Natural killer cell (primary cell): ENCODE measurements at regions not wholly inside any gene's neighbourhood (a gene's known extent, or its start where the extent isn't known, plus 50 kb on each side); places are given as distances from the start of the nearest gene placed in this dataset.
A peak's percentile ranks its signal among the peaks of the same experiment; 100 is the strongest.
"Not testable (repeated sequence)": the region's sequence is repeated elsewhere in the genome, so short reads cannot be mapped to it uniquely, and the experiment has no call there.

Source experiments
- ATAC-seq, 3 donors: fragments of 150-1000 bp in 2 of 3; fragments of 200-7000 bp in 1 of 3; cut with Tn5 transposase; 1 replicate in 1 of 3; 2 replicates in 2 of 3; pipeline ENCODE4 v1.10.0; 2021; ENCODE audit warnings: mild to moderate bottlenecking in 2 of 3, moderate library complexity in 2 of 3
- DNase-seq, 2 donors: peaks; one replicate each; pipeline versions ENCODE4 v3.0.0 to v3.0.0-alpha.2; 2013 to 2021; ENCODE audit warnings: mixed read lengths in 1 of 2
- H3K27ac ChIP-seq: one replicate; pipeline ENCODE4 v1.5.1; 2013; ENCODE audit warnings: mild to moderate bottlenecking, low read length
- H3K27me3 ChIP-seq: one replicate; pipeline ENCODE4 v1.6.1; 2013; ENCODE audit warnings: low read length; ENCODE audit not compliant: control insufficient read depth, insufficient read depth
- H3K36me3 ChIP-seq: one replicate; pipeline ENCODE4 v1.6.1; 2013; ENCODE audit warnings: low read length; ENCODE audit not compliant: control insufficient read depth, insufficient read depth
- H3K4me1 ChIP-seq: one replicate; pipeline ENCODE4 v1.6.1; 2013; ENCODE audit warnings: low read length; ENCODE audit not compliant: control insufficient read depth, insufficient read depth
- H3K4me3 ChIP-seq: one replicate; pipeline ENCODE4 v1.5.1; 2013; ENCODE audit warnings: low read length
- H3K9me3 ChIP-seq: one replicate; pipeline ENCODE4 v1.6.1; 2013; ENCODE audit warnings: low read length; ENCODE audit not compliant: control insufficient read depth, insufficient read depth
- H3K27ac Mint-ChIP-seq, 2 donors: one replicate each; pipeline ENCODE4 v1.8.0; 2022; ENCODE audit warnings: mild to moderate bottlenecking in 2 of 2, mixed read lengths in 2 of 2, moderate library complexity in 1 of 2
- H3K27me3 Mint-ChIP-seq, 2 donors: one replicate each; pipeline ENCODE4 v1.8.0; 2022; ENCODE audit warnings: low read depth in 2 of 2, mixed read lengths in 2 of 2
- H3K36me3 Mint-ChIP-seq: one replicate; pipeline ENCODE4 v1.8.0; 2022; ENCODE audit warnings: mixed read lengths
- H3K4me1 Mint-ChIP-seq, 2 donors: one replicate each; pipeline ENCODE4 v1.8.0; 2022; ENCODE audit warnings: mixed read lengths in 2 of 2
- H3K4me3 Mint-ChIP-seq: one replicate; pipeline ENCODE4 v1.8.0; 2022; ENCODE audit warnings: mild to moderate bottlenecking, moderate library complexity, mixed read lengths
- H3K9me3 Mint-ChIP-seq, 2 donors: one replicate each; pipeline ENCODE4 v1.8.0; 2022; ENCODE audit warnings: mixed read lengths in 2 of 2
- WGBS: methylation state at CpG from one replicate; pipeline ENCODE4 v1.1.7; 2013; ENCODE audit warnings: missing lambda C conversion rate; ENCODE audit not compliant: insufficient coverage; 5-methylcytosine and 5-hydroxymethylcytosine counted together
- intact Hi-C: fragments of 100-400 bp; cut with micrococcal nuclease; formaldehyde crosslinking; loops from one replicate; pipeline ENCODE4 v1.14.2; 2022

DNA sequence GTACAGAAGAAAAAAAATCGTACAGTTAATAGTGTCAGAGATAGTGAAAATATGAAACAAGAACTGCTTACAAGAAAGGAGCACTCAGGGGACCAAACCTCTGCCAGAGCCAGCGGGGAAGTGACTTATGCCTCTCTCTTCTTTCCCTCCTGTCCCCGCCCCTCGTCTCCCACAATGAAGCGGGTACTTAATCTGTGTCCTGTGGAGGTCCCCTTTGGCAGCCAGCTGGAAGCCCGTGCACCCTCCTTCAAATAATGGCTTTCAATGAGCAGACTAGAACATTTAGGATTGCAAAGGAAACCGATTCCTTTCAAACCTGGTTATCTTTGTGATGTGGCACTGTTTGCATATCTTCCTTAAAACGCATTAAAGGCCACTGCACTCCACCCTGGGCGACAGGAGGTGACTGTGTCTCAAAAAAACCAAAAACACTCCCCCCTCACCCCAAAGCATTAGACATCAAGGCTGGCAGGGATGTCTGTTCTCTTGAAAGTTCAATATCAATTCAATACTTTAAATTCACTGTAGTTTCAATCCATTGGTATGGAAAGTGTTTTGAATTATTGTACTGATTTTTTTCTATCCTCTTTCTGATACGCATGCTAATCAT lies 51.7 kb downstream of the PPIAL4C start:
- intact Hi-C loops: not testable (repeated sequence)
- peak overlapping the region; percentile 98 for H3K4me3 Mint-ChIP-seq

DNA sequence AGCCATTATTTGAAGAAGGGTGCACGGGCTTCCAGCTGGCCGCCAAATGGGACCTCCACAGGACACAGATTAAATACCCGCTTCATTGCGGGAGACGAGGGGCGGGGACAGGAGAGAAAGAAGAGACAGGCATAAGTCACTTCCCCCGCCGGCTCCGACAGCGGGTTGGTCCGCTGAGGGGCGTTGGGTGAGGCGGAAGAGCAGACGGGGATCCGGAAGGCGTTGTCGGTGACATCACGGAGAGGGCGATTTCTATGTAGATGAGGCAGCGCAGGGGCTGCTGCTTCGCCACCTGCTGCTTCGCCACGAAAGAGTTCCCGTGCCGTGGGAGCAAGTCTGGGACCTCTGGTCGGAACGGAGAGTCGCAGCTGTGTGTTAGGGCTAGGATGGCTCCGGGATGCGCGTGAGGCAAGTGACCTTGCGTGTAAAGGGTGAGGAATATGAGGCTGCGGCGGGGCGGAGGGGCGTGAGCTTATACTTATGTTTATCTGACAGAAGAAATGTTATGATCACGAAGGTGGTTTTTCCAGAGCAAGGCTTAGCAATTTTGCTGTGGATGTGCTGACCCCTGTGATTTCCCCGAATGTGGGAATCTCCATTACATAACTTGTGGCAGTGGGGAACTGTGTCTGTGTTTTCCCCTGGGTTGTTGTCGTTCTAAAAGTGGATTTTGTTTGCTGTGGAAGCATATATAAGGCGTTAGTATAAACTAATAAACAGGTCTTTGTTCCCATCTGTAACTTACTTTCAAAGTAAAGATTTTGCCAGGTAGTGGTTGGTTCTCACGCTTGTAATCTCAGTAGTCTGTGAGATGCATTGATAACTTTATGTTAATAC lies 52.9 kb downstream of the PPIAL4C start:
- H3K36me3 Mint-ChIP-seq: not testable (repeated sequence)
- peak overlapping the region; percentile 67 for H3K4me3 ChIP-seq

More for the DNA sequence above, 51.7 kb downstream of the PPIAL4C start:
- H3K27ac Mint-ChIP-seq: peak overlapping the region; percentile 97 to 100
- H3K4me1 ChIP-seq, H3K27me3 ChIP-seq, H3K36me3 Mint-ChIP-seq, H3K9me3 ChIP-seq, H3K27me3 Mint-ChIP-seq, H3K9me3 Mint-ChIP-seq, H3K4me3 ChIP-seq, H3K36me3 ChIP-seq, ATAC-seq: not testable (repeated sequence)
- DNase-seq: peak in 1 of 2 donors; percentile 53
- H3K27ac ChIP-seq: peak overlapping the region; percentile 57
- H3K4me1 Mint-ChIP-seq: peaks cover 32 to 35% of the 10 kb centered on the region in 2 donors
- 100% methylated on average over 1 of the region's 10 CpGs for whole genome bisulfite sequencing

DNA sequence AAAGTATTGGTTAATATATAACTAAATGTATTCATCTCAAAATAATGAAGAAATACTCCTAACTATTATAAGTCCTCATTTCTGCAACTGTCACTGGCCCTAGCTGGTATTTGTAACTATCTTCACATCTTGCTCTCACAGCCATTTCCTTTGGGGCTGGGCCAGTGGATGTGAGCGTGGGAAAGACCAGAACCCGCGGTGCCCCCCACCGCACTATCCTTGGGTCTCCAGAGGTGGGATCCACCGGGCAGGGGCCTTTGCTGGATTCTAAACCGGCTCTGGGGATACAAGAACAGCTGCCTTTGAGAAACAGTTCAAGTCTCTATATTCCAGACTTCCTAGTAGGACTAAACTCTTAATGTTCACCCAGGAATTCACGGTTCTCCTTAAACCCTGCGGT lies 54.8 kb downstream of the PPIAL4C start:
- ATAC-seq, H3K36me3 Mint-ChIP-seq, H3K27me3 Mint-ChIP-seq, H3K9me3 Mint-ChIP-seq, H3K27me3 ChIP-seq, H3K9me3 ChIP-seq, H3K4me1 ChIP-seq, H3K27ac ChIP-seq, DNase-seq, H3K4me3 ChIP-seq, intact Hi-C loops, H3K36me3 ChIP-seq: not testable (repeated sequence)
- WGBS: 91% methylated on average over 6 of the region's 8 CpGs
- peak overlapping the region; percentile 97 to 100 for H3K27ac Mint-ChIP-seq
- peaks cover 37 to 41% of the 10 kb centered on the region in 2 donors for H3K4me1 Mint-ChIP-seq
- peak overlapping the region; percentile 63 for H3K4me3 Mint-ChIP-seq

More for the DNA sequence above, 52.9 kb downstream of the PPIAL4C start:
- H3K9me3 Mint-ChIP-seq, H3K9me3 ChIP-seq, H3K27me3 ChIP-seq, H3K36me3 ChIP-seq, H3K4me1 ChIP-seq, intact Hi-C loops, H3K27me3 Mint-ChIP-seq: not testable (repeated sequence)
- Mint-ChIP-seq H3K4me1 (peaks cover 32 to 35% of the 10 kb centered on the region in 2 donors), H3K4me3 (peak overlapping the region; percentile 98), H3K27ac (peak overlapping the region; percentile 97 to 100)
- under 1% methylated on average over 36 of the region's 41 CpGs for WGBS
- peak overlapping the region; percentile 92 for H3K27ac ChIP-seq
- ATAC-seq (peak; percentile 87 to 96 (median 89)), DNase-seq (peak; percentile 83 to 92)

DNA sequence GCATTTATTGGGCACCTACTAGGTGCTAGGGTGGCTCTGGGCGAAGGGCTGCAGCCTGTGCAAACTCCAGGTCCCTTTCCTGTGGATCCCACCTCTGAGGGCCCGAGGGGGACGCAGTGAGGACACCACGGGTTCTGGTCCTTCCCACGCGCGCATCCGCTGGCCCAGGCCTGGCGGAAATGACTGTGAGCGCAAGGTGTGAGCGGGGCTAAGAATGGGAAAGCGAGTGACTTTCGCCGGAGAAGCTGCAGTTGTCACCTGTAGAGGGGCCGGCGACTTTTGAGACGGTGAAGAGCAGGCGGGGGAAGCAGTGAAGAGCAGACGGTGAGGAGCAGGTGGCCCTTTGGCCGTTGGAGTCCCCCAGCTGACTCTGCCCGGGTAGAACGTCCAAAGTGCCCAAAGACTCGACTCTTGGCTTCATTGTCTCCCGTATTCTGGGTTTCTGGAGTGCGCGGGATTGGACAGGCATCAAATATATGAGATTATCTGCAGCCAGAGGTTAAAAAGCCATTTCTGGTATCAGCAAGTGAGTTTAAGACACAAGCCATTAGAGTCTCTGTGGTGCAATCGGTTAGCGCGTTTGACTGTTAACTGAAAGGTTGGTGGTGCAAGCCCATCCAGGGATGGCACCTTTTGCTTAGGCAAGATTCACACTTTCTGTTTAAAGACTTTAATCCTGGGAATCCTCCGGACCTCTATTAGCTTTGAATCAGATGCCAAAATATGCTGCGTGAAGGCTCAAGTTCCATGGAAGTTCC lies 55.4 kb downstream of the PPIAL4C start:
- H3K27ac ChIP-seq, H3K27me3 ChIP-seq, H3K36me3 Mint-ChIP-seq, ATAC-seq, H3K9me3 ChIP-seq, H3K36me3 ChIP-seq, H3K4me3 Mint-ChIP-seq, H3K27me3 Mint-ChIP-seq, intact Hi-C loops, H3K9me3 Mint-ChIP-seq, H3K4me1 ChIP-seq, H3K4me3 ChIP-seq: not testable (repeated sequence)
- Mint-ChIP-seq H3K27ac (peak overlapping the region; percentile 97 to 100), H3K4me1 (peaks cover 34 to 37% of the 10 kb centered on the region in 2 donors)
- over 99% methylated on average over 18 of the region's 31 CpGs for WGBS
- peak in 1 of 2 donors; percentile 3 for DNase-seq

DNA sequence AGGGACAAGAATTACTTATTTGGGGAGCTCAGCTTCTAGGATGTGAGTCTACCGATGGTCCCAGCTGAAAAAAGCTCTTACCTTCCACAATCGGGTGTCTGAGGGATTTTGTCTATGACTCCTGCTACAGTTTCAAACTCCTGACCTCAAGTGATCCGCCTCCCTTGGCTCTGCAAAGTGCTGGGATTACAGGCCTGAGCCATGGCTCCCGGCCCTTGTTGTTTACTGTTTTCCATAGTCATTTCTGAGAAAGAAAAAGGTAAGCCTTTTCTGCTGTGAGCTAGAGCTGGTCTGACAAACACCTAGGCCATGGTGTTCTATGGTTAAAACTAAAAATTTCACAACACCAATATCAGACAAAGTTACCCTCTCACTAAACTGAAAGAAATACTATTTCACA lies 57.5 kb downstream of the PPIAL4C start:
- H3K36me3 ChIP-seq, H3K27me3 ChIP-seq, H3K4me3 ChIP-seq, H3K27ac ChIP-seq, H3K27me3 Mint-ChIP-seq, H3K9me3 Mint-ChIP-seq, intact Hi-C loops, ATAC-seq, H3K4me1 ChIP-seq, H3K36me3 Mint-ChIP-seq, H3K9me3 ChIP-seq, DNase-seq, H3K4me3 Mint-ChIP-seq: not testable (repeated sequence)
- 94% methylated on average over 4 of the region's 4 CpGs for WGBS
- H3K4me1 Mint-ChIP-seq: peaks cover 23 to 26% of the 10 kb centered on the region in 2 donors
- peak overlapping the region in 1 of 2 donors; percentile 31 for H3K27ac Mint-ChIP-seq

DNA sequence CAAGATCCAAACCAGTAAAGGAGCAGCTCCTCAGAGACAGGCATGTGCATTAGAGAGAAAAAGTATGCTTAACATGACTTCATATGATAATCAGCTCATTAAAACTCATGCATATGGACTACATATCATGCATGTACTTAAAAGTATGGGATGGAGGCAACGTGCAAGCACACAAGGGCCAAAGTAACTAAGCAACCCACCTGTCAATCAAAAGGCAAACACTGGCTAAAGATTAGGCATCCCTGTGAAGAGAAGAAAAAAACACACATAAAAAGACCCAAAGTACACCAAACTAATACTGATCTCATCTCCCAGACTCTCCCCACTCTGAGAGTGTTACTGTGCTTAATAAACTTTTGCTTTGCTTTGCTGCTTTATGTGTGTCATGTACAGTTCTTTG lies 61.2 kb downstream of the PPIAL4C start:
- H3K27me3 ChIP-seq, intact Hi-C loops, H3K27me3 Mint-ChIP-seq, H3K4me1 ChIP-seq, H3K36me3 ChIP-seq, H3K4me3 ChIP-seq, ATAC-seq, H3K9me3 Mint-ChIP-seq, H3K9me3 ChIP-seq, H3K36me3 Mint-ChIP-seq, H3K27ac ChIP-seq: not testable (repeated sequence)
- Mint-ChIP-seq H3K4me3 (peak overlapping the region; percentile 28), H3K4me1 (peaks cover 6 to 11% of the 10 kb centered on the region in 2 donors), H3K27ac (peak overlapping the region in 1 of 2 donors; percentile 20)
- peak in 1 of 2 donors; percentile 11 for DNase-seq
- WGBS: no CpG with 5 or more reads among the region's 1 CpG

DNA sequence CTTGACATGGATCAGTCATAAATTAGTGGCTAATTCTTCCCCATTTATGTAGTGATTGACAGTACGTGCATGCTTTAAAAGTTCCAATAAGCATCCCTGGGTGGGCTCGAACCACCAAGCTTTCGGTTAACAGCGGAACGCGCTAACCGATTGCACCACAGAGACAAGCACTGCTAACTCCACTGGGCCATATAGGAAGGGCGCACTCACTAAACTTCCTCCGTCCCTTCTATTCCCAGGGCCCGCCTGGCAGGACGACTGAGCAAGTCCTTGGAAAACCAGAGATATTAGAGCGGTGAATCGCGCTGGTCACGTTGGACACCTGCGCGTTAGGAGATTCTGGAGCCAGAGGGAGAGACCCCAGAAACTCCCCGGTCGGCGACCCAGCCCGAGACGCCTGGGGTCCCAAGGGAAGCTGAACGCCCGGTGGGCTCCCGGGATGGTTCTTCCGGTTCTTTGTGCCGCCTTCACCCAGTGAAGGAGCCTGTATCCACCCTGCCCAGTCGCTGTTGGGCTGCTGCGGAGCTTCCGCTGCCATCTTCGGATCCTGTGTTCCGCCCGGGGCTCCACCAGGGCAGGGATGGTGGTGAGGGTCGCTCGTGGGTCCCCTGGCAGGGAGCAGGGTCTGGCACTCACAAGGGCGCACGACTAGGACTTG lies 62.8 kb downstream of the PPIAL4C start:
- H3K27ac ChIP-seq, H3K36me3 Mint-ChIP-seq, H3K9me3 ChIP-seq, H3K27me3 Mint-ChIP-seq, H3K9me3 Mint-ChIP-seq, H3K4me1 ChIP-seq, intact Hi-C loops, H3K27me3 ChIP-seq, H3K36me3 ChIP-seq: not testable (repeated sequence)
- 9% methylated on average over 17 of the region's 37 CpGs for WGBS
- Mint-ChIP-seq H3K4me3 (peak overlapping the region; percentile 89), H3K4me1 (peaks cover 6 to 11% of the 10 kb centered on the region in 2 donors), H3K27ac (peak overlapping the region; percentile 69 to 87)
- ATAC-seq (peak in 2 of 3 donors; percentile 60 to 70), DNase-seq (peak; percentile 16 to 22)
- peak overlapping the region; percentile 43 for H3K4me3 ChIP-seq
